GM11168 (cell line): ENCODE measurements at regions not wholly inside any gene's neighbourhood (a gene's known extent, or its start where the extent isn't known, plus 50 kb on each side); places are given as distances from the start of the nearest gene placed in this dataset.
"Not testable (repeated sequence)": the region's sequence is repeated elsewhere in the genome, so short reads cannot be mapped to it uniquely, and the experiment has no call there.

Experiments used
- in situ Hi-C: fragments of 300-500 bp; cut with MboI; formaldehyde crosslinking; loops from one replicate; pipeline ENCODE4 v1.12.0; 2022; ENCODE audit warnings: low sequenced_read_pairs; ENCODE audit not compliant: unreplicated experiment

DNA sequence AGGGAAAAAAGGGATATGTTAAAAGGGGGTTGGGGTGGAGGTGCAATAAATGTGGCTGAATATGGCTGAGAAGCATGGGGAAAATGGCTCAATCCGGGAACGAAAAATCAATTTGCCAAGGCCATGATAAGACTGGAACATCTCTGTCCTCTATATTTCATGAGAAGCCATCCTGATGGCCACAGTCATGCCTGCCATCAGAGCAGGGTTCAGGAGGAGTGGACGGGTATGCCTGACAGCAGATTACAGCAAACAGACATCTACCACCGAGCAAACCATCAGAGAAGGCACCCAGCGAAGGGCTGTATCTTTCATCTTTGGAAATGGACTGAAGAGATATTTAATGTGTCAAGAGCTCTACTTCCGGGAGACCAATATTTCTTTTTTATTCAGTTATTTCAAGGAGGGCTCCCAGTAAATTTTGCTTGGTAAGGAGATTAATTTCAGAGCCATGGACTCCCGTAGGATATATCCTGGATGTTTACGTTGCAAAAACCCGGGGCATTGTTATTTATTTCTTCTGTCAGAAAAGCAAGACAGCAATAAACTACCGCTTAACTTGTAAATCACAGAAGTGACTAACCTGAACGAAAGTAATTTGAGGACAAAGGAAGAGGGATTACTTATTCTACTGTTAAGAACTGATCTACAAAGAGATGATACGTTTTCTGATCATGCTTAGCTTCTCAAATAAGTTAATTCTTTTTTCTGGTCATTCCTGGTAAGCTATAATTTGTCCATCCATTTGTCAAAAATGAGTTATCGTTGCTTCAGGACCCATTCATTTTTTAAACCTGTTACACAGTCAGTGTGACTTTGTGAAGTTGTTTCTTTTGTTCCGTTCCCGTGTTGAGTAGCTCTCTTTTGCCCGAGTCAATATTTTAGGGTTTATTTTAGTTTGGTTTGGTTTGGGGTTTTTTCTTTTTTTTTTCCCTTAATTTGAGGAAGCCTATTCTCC lies 80.6 kb upstream of the CHD2 start:
- in situ Hi-C loops: loop anchor here (10.0 kb wide), 1 partner anchor 75 kb away; no protein-coding TSS in a partner anchor

DNA sequence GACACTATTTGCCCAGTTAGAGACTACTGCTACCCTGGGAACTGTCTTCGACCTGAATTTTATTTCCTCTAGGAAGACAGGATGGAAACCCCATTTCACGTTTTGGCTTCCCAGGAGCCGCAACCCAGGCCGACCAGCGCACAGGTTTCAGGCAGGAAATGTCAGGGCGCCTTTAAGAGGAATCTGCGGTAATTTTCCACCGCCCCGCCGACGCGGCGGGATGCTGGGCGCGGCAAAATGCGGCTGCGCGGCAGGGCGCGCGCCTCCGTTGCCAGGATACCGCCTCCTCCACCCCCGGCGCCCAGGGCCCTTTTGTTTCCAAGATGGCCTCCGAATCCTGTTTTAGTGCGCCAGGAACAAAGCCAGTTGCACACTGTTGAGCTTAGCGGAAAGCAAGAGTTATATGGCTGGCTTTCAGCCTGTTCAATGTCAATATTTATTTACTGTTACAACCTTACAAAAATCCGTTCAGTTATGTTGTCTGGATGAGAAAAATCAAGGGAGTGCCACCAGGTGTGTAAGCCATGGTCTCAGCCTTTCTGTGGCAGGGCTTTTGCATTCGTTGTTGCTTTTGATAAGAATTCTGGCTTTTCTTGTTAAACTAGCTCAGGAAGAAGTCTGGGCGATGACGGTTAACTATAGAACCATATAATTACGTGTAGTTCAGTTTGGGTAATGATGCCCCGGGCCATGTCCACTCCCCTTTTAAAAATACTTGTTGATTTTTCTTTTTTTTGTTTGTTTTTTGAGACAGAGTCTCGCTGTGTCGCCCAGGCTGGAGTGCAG lies 79.7 kb upstream of the CHD2 start:
- in situ Hi-C loops: no loop called here

DNA sequence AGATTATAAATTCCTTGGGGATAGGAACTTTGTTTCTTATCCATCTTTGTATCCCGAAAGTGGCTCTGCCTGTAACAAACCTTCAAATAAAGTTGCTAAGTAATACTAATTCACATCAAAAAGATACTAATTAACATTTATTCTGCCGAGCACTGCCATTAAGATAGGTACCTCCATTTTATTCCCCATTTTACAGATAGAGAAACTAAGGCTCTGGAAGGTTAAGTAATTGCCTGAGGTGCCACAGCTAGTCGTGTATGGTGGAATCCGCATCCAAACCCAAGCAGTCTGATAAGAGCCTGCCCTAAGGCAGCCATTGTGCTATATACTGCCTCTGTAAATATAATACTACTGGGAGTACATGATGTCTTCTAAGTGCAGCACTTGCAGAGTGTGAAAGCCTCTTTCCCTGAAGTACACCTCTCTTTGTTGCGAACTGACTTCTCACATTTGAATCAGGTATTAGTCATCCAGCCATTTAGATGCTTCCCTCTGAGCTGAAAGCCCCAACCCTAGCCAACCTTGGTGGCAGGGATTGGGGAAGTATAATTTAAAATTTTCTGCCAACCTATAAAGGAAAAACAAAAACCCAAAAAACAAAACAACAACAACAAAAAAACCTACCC lies 78.5 kb upstream of the CHD2 start:
- in situ Hi-C loops: no loop called here

DNA sequence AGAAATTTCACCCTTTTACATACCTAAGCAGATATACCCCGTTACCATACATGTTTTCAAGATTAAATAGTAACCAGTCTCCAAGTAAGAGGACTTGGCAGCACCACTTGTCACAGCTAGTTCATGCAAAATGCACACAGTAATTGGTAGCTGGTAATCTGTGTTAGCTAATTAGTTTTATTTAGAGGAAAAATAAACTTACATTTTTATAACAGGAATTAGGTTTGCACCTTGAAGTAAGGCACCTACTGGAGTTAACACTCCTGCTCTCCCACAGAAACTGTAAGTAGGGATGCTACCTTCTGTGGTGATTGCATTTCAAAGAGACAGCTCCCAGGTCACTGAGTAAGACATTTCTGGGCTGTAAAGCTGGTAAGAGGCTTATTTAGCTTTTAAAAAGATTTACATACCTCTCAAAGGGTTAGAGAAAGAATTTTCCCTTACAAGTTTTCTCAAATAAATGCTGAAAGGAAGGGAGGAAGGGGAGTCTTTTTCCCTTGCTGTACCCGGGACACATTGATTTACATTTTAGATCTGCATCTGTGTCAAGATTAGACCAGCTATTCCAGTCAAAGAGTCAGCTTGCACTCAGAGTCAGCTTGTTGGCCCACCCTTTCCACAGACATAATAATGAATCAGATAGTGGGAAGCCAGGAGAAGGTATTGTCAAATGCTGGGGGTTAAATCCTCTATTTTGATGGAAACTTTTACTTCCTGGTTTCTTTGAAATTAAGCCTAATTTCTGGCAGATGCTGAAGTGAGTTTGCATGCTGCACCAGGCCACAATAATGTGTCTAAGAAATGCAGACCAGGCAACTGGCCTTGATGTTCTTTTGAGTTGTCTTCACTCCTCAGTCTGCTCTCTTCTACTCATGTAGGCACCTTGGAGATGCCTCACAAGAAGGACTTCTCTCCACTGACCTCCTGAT lies 77.6 kb upstream of the CHD2 start:
- in situ Hi-C loops: no loop called here

DNA sequence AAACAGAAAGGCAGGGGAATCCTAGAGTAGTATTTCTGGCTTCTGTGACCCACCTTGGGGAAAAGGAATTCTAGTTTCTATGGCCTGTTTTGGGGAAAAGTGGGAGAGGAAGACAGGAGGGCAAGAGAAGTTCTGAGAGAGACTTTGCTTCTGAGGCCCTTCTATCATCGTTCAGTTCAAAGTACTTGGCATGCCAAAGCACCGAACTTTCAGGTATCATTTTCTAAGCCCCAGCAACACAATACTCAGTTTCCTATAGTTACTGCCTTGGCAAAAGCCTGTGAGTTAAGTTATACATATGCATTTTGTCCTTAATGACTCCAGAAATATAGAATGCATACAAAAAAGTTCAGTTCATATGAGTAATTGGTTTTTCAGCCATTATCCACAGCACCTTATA lies 74.1 kb upstream of the CHD2 start:
- in situ Hi-C loops: no loop called here

DNA sequence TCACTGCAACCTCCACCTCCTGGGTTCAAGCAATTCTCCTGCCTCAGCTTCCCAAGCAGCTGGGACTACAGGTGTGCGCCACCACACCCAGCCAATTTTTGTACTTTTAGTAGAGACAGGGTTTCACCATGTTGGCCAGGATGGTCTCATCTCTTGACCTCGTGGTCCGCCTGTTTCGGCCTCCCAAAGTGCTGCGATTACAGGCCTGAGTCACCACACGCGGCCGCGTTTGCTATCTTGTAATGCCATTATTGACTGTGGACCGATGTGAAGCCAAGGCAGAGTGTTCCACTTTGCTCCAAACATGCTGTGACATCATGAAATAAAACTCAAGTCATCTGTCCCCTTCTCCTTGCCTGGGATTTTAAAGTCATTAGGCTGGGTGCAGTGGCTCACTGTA lies 72.1 kb upstream of the CHD2 start:
- in situ Hi-C loops: not testable (repeated sequence)

DNA sequence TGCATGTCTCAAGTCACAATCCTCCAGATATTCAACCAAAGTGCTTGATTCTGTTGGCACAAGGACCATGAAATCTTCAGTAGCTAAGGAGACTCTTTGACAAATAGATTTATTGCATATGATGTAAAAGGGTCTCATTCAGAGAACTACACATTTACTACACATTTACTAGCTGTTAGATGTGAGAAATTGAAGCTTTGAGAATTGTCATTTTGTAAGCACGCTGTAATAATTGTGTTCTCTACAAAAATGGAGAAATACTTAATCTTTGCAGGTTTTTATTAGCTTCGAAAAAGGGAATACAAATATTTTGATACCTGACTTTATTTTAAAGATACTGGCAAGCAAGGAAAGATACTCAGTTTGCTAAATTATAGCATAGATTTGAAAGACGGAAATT lies 70.2 kb upstream of the CHD2 start:
- in situ Hi-C loops: no loop called here

DNA sequence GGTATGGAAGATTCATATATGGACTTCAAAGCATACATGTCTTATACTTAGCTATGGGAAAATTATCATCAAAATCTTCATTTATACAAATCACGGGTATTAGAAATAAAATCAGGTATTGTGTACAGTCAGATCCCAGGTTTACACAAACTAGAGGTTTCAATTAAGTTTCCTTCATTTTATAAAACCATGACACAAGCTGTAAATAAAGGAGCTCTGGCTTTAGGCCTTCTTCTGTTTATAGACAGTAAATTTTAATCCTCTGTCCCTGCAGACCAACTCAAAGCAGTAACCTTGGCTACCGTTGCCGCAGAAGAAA lies 68.8 kb upstream of the CHD2 start:
- in situ Hi-C loops: no loop called here

DNA sequence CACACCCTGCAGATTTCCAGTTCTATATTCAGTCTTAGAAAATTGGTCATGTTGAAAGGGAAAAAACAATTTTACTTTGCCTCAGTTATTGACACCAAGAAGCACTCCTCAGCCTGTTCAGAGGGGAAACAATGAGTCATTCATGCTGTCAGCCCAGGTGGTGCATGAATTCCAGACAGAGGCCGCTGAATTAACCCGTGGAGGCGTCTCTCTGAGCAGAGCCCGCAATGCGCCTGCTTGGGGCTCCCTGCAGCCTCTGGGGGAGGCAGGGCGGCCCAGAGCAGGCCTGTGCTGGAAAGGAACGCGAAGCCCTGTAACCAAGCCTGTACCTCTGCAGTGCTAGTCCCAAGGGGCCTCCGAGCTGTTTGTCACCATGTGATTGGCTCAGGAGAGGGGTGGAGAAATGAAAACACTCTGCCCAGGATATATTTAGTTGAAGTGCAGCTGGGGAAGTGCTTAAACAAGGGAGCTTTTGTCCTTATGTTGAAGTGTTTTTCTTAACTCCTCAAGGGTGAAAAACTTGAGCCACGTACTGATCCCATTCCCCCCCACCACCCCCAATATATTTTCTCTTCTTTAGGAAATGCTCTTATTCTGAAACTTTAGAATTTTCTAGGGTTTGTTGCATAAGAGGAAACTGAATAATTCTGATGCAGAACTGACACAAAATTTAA lies 68.3 kb upstream of the CHD2 start:
- in situ Hi-C loops: no loop called here

DNA sequence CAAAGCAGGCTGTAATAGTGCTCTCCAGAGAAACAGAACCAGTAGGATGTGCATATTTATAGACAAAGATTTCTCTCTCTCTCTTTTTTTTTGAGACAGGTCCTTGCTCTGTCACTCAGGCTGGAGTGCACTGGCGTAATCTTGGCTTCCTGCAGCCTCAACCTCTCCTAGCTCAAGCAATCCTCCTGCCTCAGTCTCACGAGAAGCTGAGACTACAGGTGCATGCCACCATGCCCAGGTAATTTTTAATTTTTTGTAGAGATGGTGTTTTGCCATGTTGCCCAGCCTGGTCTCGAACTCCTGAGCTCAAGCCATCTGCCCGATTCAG lies 67.1 kb upstream of the CHD2 start:
- in situ Hi-C loops: no loop called here

DNA sequence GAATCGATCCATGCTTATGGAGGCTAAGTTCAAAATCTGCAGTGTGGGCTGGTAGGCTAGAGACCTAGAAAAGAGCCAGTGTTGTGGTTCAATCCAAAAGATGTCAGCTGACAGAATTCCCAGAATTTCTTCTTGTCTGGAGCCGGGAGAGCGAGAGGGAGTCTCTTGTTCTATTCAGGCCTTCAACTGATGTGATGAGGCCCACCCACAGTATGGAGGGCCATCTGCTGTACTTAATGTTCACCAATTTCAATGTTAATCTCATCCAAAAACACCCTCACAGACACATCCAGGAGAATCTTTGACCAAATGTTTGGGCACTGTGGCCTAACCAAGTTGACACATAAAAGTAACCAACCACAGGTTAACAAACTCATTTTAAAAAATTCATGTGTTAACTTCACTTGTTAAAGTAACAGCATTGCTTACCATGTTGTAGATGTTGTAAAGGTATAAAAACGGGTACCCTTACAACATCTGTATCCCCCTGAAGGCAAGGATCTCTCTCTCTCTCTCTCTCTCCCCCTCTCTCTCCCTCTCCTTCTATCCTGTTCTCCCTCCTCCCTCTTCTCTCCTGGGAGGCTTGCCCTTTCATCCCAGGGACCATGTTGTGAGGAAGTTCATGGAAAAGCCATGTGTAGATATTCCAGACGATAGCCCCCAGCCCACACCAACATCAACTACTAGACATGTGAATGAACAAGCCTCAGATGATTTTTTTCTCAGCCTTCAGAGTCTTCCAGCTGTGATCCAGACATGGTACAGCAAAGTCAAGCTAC lies 66.4 kb upstream of the CHD2 start:
- in situ Hi-C loops: no loop called here

DNA sequence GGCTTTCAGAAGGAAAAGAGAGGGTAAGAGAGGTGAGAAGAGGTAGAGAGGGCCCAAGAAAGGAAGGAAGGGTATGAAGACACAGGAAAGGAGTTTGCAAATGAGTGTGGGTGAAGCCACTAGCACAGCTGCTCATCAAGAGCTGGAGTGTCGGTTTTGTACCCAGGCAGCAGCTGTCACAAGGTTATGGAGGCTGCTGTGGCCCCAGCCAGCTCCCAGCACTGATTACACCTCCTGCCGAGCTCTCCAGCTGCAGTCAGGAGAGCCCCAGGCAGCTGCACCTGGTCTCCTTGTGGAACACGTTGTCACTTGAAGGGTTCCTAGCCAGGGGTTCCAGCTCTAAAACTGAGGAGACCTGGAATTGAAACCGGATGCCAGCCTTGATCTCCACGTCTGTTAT lies 60.4 kb upstream of the CHD2 start:
- in situ Hi-C loops: no loop called here

DNA sequence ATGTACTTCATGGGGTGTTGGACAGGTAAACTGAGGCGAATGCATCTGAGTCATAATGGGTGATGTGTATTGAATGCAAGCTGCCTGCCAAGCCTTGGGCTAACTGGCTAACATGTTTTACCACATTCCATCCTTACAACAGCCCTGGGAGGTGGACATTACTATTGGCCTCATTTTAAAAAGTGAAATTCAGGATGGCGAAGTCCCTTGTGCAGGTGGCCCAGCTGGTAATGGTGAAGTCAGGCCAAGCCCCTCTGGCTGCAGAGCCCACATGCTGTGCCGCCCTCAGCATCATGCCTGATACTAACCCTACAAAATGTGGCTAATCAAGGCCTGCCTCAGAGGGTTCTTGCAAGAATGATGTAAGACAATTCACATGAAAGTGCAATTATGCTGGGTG lies 60.0 kb upstream of the CHD2 start:
- in situ Hi-C loops: no loop called here

DNA sequence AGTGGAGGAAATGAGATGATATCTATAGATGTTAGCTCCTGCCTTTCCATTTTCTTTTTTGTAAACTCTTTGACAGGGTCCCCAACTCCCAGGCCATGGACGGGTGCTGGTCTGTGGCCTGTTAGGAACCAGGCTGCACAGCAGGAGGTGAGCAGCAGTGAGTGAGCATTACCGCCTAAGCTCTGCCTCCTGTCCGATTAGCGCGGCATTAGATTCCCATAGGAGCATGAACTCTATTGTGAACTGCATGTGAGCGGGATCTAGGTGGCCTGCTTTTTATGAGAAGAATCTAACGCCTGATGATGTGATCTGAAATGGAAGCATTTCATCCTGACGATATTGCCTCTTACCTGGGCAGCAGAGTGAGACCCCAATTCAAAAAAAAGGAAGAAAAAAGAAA lies 56.8 kb upstream of the CHD2 start:
- in situ Hi-C loops: no loop called here

DNA sequence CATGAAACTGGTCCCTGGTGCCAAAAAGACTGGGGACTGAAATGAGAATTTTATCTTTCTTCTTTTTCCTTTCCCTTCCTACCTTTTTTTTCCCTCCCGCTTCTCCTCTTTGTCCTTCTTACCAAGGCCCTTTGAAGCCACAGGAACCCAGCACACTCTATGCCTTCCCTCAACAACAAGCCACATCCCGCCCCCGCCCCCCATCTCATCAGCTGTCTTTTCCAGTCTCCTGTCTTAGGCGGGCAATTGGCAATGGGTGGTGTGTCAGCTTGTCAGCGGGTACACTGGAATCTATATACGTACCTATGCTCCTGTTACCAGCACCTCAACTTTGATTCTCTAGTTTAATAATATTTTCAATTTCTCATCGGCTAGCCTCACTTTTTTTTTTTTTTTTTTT lies 56.3 kb upstream of the CHD2 start:
- in situ Hi-C loops: no loop called here

DNA sequence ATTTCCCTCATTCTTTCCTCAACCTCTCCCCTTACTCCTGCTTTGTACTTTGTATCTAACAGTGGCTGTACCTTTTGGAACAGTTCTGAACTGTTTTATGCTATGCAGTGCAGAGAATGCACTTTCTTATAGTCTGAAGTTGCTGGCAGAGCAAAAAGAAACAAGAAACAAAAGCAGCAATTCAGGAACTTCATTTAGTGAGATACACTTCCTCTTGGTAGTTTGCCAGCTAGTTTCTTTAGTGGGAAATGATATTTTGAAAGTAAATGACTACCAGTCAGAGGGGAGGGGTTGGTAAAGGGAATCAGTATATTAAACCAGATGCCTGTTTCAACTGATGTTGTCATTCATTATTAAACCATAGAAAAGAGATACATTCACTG lies 55.0 kb upstream of the CHD2 start:
- in situ Hi-C loops: no loop called here

DNA sequence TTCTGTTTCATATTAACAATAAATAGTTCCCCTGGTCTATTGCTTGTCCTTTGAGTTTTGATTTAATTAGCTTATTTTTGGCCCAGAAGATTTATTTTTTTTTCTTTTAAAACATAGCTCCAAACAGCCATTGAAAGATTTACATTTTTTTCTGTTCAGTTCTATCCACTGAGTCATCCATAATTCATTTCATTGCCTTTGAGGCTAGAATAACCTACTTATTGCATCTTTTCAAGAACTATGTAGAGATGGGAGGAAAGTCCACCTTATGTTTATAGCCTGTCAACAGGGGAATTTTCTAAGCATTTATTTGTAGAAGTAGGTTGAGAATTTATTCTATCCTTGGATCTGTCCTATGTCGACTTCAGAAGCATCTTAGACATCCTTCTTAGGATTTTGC lies 53.4 kb upstream of the CHD2 start:
- in situ Hi-C loops: no loop called here

DNA sequence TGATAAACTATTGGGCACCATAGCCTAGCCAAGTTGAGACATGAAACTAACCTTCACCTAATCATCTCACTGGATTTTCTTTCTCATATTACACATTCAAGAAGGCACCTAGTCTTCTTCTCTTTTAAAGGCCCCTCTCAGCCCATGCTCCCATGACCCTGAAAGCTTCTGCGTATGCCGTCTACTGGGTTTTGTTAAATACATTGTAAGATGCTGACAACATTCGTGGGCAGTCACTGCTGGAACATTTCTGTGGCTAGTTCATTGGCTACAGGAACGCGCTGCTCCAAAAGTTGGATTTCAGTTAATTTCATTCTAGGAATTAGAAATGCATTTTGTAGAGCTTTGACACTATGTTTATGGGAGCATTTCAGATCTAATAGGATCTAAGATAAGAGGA lies 52.3 kb upstream of the CHD2 start:
- in situ Hi-C loops: no loop called here

DNA sequence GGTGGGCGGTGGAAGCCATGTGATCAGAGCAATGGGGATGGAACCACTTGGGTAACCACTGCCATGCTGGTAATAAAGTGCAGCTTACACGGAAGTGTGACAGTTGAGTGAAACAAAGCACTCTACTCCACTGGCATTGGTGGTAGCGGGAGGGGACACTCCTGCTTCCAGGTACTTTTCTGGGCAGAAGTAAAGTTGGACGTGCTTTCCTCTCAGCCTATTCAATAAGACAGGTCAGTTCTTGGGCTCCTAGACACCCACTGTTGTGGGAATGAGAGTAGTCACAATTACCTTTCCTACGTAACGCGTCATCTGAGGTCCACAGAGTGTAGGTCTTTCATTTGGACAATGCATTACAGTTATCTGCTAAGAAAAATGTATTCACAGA lies 51.7 kb upstream of the CHD2 start:
- in situ Hi-C loops: no loop called here
